OCI-LY7 (cell line): ENCODE measurements at regions not wholly inside any gene's neighbourhood (a gene's known extent, or its start where the extent isn't known, plus 50 kb on each side); places are given as distances from the start of the nearest gene placed in this dataset.

Experiments used
- EZH2phosphoT487 ChIP-seq: fragments of 200-600 bp; sonication (generic); IDR thresholded peaks from 2 replicates; pipeline ENCODE4 v1.6.1; 2018; ENCODE audit warnings: low read depth, borderline replicate concordance, mild to moderate bottlenecking, mixed run types, antibody characterized with exemption, low read length, moderate library complexity, mixed read lengths
- TF ChIP-seq, protein P1 (sequence below): fragments of 200-600 bp; sonication (generic); conservative IDR thresholded peaks from 2 replicates; pipeline ENCODE4 v1.5.1; 2014; ENCODE audit warnings: mild to moderate bottlenecking, antibody characterized with exemption, low read length, moderate library complexity, mixed read lengths

GRCh38 chr2:220767591-220768255 is 804.4 kb downstream of the EPHA4 start:
- TF ChIP-seq, protein P1, sequence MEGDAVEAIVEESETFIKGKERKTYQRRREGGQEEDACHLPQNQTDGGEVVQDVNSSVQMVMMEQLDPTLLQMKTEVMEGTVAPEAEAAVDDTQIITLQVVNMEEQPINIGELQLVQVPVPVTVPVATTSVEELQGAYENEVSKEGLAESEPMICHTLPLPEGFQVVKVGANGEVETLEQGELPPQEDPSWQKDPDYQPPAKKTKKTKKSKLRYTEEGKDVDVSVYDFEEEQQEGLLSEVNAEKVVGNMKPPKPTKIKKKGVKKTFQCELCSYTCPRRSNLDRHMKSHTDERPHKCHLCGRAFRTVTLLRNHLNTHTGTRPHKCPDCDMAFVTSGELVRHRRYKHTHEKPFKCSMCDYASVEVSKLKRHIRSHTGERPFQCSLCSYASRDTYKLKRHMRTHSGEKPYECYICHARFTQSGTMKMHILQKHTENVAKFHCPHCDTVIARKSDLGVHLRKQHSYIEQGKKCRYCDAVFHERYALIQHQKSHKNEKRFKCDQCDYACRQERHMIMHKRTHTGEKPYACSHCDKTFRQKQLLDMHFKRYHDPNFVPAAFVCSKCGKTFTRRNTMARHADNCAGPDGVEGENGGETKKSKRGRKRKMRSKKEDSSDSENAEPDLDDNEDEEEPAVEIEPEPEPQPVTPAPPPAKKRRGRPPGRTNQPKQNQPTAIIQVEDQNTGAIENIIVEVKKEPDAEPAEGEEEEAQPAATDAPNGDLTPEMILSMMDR, result no peak
- no peak for TF ChIP-seq EZH2phosphoT487
